GM19043 (cell line): ENCODE measurements at regions not wholly inside any gene's neighbourhood (a gene's known extent, or its start where the extent isn't known, plus 50 kb on each side); places are given as distances from the start of the nearest gene placed in this dataset.
"Not testable (repeated sequence)": the region's sequence is repeated elsewhere in the genome, so short reads cannot be mapped to it uniquely, and the experiment has no call there.

Experiments
- ATAC-seq: cut with Tn5 transposase; IDR thresholded peaks from one replicate; pipeline ENCODE4 v1.9.1; 2021; ENCODE audit warnings: low read depth; ENCODE audit not compliant: unreplicated experiment

- ATAC-seq: not testable (repeated sequence)
Measured at GRCh38 chr12:131656796-131657195, 54.1 kb upstream of the SFSWAP start.

- not testable (repeated sequence) for ATAC-seq
Measured at GRCh38 chr12:131658605-131659004, 52.3 kb upstream of the SFSWAP start.

GRCh38 chr12:131659484-131659883, 51.4 kb upstream of the SFSWAP start:
- not testable (repeated sequence) for ATAC-seq

GRCh38 chr12:131659976-131660375, 50.9 kb upstream of the SFSWAP start:
- ATAC-seq: not testable (repeated sequence)

GRCh38 chr12:131660401-131660800, 50.5 kb upstream of the SFSWAP start:
- ATAC-seq: not testable (repeated sequence)
